Endothelial cell of umbilical vein (primary cell): ENCODE measurements at regions not wholly inside any gene's neighbourhood (a gene's known extent, or its start where the extent isn't known, plus 50 kb on each side); places are given as distances from the start of the nearest gene placed in this dataset.

Source experiments
- CTCF ChIP-seq, 2 donors: IDR thresholded peaks; 1 replicate in 1 of 2; 2 replicates in 1 of 2; pipeline ENCODE4 v1.5.1; 2011; ENCODE audit warnings: low read length in 2 of 2, mild to moderate bottlenecking in 2 of 2, moderate library complexity in 2 of 2, control low read depth in 1 of 2, inconsistent platforms in 1 of 2, low read depth in 1 of 2; ENCODE audit not compliant: insufficient read depth in 1 of 2; ENCODE audit errors: extremely low read depth in 1 of 2
- EZH2 ChIP-seq: IDR thresholded peaks from 2 replicates; pipeline ENCODE4 v1.6.1; 2012; ENCODE audit warnings: borderline replicate concordance, low read depth, mild to moderate bottlenecking, moderate library complexity, low read length, inconsistent platforms; ENCODE audit not compliant: severe bottlenecking
- POLR2A ChIP-seq: IDR thresholded peaks from 2 replicates; pipeline ENCODE4 v1.6.1; 2012; ENCODE audit warnings: low read depth, mild to moderate bottlenecking, control low read depth, low read length
- POLR2AphosphoS5 ChIP-seq: IDR thresholded peaks from 2 replicates; pipeline ENCODE4 v1.6.1; 2012; ENCODE audit warnings: low read depth, mild to moderate bottlenecking, control low read depth, low read length, moderate library complexity; ENCODE audit not compliant: insufficient read depth

GRCh38 chr1:29939079-29939478 lies 702.8 kb downstream of the PTPRU start:
- no peak for TF ChIP-seq CTCF (IDR thresholded peaks at IDR 0.05; ENCODE audit: extremely low read depth in 1 of 2, insufficient read depth in 1 of 2, low read depth in 1 of 2, low read length in 2 of 2)
- TF ChIP-seq POLR2AphosphoS5: no peak
- TF ChIP-seq POLR2A: no peak
- TF ChIP-seq EZH2: no peak
